ENCODE measurements at regions not wholly inside any gene's neighbourhood (a gene's known extent, or its start where the extent isn't known, plus 50 kb on each side); places are given as distances from the start of the nearest gene placed in this dataset.

DNA sequence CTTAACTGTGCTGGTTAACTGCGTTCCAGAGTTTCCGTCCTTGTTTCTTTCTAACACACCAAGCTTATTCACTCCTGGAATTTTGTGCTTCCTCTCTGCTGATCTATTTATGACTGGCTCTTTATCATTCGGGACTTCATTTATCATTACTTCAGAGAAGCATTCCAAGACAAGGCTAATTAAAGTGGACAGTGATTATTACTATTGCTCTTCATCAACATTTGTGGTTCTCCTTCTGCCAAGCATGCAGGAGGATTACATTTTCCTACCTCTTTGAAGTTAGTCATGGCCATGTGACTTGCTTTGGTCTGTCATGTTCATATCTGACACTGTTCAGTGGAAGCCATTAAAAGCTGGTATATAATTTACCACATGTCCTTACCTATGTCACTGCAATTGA, 172.4 kb upstream of the AGR3 start:
- in situ Hi-C loops (cut with MboI; ENCODE audit: low pct_unique_long_range_greater_than_20kb, low sequenced_read_pairs, unreplicated experiment), result no loop called here
- TF ChIP-seq, protein P1, sequence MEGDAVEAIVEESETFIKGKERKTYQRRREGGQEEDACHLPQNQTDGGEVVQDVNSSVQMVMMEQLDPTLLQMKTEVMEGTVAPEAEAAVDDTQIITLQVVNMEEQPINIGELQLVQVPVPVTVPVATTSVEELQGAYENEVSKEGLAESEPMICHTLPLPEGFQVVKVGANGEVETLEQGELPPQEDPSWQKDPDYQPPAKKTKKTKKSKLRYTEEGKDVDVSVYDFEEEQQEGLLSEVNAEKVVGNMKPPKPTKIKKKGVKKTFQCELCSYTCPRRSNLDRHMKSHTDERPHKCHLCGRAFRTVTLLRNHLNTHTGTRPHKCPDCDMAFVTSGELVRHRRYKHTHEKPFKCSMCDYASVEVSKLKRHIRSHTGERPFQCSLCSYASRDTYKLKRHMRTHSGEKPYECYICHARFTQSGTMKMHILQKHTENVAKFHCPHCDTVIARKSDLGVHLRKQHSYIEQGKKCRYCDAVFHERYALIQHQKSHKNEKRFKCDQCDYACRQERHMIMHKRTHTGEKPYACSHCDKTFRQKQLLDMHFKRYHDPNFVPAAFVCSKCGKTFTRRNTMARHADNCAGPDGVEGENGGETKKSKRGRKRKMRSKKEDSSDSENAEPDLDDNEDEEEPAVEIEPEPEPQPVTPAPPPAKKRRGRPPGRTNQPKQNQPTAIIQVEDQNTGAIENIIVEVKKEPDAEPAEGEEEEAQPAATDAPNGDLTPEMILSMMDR (IDR thresholded peaks at IDR 0.05; ENCODE audit: extremely low read depth, insufficient read depth, missing control alignments), result no peak
- DNase-seq (ENCODE audit: low spot score), result no peak

DNA sequence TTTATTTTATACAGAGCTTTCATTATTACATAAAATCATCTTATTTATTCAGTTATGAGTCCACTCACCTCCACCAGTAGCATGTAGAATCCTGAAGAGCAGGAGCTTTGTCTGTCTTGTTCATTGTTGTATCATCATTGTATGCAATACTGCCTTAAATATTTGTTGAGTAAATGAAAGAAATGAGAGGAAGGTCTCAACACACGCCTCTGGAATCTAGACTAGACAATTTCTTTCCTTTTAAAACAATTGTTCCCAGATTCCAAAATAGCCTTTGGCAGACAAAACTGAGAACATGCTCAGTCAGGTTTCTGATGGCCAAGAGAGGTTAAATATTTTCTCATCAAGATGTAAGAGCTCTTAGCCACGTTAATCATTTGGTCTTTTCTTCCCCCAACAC, 173.1 kb upstream of the AGR3 start:
- in situ Hi-C loops (cut with MboI; ENCODE audit: low pct_unique_long_range_greater_than_20kb, low sequenced_read_pairs, unreplicated experiment), result no loop called here
- TF ChIP-seq, protein P1 (IDR thresholded peaks at IDR 0.05; ENCODE audit: extremely low read depth, insufficient read depth, missing control alignments), result no peak
- DNase-seq (ENCODE audit: low spot score), result no peak

DNA sequence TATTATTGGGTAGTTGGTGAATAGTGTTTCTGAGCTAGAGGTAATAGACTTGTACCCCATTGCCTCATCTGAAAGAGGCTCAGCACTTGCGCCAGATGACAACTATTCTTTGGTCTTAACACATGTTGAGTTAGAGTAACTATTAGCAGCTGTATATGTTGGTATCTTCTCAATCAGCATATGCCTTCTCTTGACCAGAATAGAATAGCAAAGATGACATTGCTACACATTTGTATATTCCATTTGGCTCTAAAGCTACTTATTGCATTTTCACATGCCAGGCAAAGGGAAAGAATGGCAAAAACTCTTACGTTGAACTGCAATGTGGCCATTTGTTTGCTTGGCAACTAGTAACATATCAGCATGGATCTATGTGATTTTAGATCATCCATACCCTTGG, 173.8 kb upstream of the AGR3 start:
- in situ Hi-C loops (cut with MboI; ENCODE audit: low pct_unique_long_range_greater_than_20kb, low sequenced_read_pairs, unreplicated experiment), result no loop called here
- TF ChIP-seq, protein P1 (IDR thresholded peaks at IDR 0.05; ENCODE audit: extremely low read depth, insufficient read depth, missing control alignments), result no peak
- no peak for DNase-seq (ENCODE audit: low spot score)

DNA sequence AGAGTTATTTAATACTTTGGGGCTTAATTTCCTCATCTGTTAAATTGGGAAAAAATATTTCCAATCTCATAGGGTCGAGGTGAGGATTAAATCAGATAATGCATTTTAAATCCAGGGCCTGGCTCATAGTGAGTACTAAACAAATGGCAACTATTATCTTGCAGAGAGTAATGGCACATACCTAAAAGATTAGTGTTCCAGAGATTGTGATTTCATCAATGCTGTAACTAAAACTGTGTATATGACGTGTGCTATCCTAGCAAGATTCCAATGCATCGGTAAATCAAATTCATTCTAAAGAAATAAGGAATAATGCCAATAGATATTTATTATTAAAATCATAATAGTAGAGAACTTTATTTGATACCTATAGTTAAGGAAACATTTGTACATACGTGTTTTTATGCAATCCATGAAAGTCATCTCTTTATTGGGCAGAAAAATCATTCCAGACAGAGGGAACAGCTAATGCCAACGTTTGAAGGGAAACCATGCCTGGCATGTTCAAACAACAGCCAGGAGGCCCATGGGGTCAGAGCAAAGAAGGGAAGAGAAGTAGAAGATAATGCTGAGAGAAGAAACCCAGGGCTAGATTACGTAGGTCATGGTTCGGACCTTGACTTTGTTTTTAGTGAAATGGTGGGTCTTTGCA, 174.8 kb upstream of the AGR3 start:
- in situ Hi-C loops (cut with MboI; ENCODE audit: low pct_unique_long_range_greater_than_20kb, low sequenced_read_pairs, unreplicated experiment), result no loop called here
- DNase-seq (ENCODE audit: low spot score), result no peak
- TF ChIP-seq, protein P1 (IDR thresholded peaks at IDR 0.05; ENCODE audit: extremely low read depth, insufficient read depth, missing control alignments), result no peak

DNA sequence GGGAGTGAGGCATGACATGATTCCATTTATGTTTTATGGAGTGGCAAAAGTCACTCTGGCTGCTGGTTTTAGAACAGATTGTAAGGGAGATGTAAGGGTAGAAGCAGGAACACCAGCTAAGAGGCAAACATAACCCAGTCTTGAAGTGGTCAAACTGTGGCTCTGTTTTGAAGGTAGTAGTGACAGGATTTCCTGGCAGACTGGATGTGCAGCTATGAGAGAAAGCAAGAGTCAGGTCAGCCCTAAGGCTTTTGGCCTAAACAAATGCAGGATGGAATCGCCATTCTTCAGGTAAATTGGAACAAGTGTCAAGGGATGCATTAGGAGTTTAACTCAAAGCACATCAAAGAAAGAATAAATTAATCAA, 175.3 kb upstream of the AGR3 start:
- in situ Hi-C loops (cut with MboI; ENCODE audit: low pct_unique_long_range_greater_than_20kb, low sequenced_read_pairs, unreplicated experiment), result no loop called here
- TF ChIP-seq, protein P1 (IDR thresholded peaks at IDR 0.05; ENCODE audit: extremely low read depth, insufficient read depth, missing control alignments), result no peak
- DNase-seq (ENCODE audit: low spot score), result no peak

DNA sequence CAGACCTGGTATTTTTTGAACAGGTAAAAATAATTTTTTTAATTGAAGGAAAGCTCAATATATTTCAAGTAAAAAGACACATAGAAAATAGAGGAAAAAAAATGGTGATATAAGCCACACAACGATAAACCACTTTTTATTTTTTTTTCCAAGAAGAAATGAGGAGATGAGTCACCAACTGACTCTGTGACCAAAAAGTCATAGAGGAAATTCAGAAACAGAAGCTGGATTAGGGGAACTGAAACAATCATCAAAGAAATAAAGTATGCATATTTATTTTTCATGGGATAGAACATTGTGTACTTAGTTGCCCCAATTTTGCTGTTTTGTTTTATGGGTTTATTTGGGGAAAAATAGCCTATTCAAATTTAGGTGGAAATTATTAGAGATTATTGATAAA, 176.8 kb upstream of the AGR3 start:
- in situ Hi-C loops (cut with MboI; ENCODE audit: low pct_unique_long_range_greater_than_20kb, low sequenced_read_pairs, unreplicated experiment), result no loop called here
- no peak for DNase-seq (ENCODE audit: low spot score)
- TF ChIP-seq, protein P1 (IDR thresholded peaks at IDR 0.05; ENCODE audit: extremely low read depth, insufficient read depth, missing control alignments), result no peak

DNA sequence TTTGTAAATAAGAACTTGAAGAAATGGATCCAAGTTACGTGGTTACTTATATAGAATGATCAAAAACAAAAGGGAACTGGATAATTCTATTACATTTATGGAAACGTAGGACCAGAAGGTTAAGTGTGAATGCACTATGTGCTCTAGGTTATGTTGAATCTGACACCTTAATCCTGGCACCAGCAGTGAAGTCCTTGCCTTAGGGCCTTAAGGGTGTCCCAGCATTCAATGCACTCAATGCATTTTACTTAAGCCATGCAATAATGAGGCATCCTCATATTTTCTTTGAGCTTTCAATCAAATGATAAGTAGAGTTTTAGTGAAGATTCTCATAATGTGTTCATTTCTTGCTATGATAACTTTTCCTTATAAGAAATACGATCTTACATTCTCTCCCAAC, 178.3 kb upstream of the AGR3 start:
- in situ Hi-C loops (cut with MboI; ENCODE audit: low pct_unique_long_range_greater_than_20kb, low sequenced_read_pairs, unreplicated experiment), result no loop called here
- DNase-seq (ENCODE audit: low spot score), result no peak

More for the DNA sequence above, 178.3 kb upstream of the AGR3 start:
- TF ChIP-seq, protein P1 (IDR thresholded peaks at IDR 0.05; ENCODE audit: extremely low read depth, insufficient read depth, missing control alignments), result no peak

All from GM13977 (cell line).